T-helper 17 cell (primary cell): ENCODE measurements at regions not wholly inside any gene's neighbourhood (a gene's known extent, or its start where the extent isn't known, plus 50 kb on each side); places are given as distances from the start of the nearest gene placed in this dataset.
"Not testable (repeated sequence)": the region's sequence is repeated elsewhere in the genome, so short reads cannot be mapped to it uniquely, and the experiment has no call there.

Experiments used
- ATAC-seq: fragments of 150-1000 bp; cut with Tn5 transposase; 2 replicates; pipeline ENCODE4 v1.10.0; 2021; ENCODE audit warnings: mild to moderate bottlenecking, moderate library complexity
- DNase-seq, 3 donors: peaks; one replicate each; pipeline versions ENCODE4 v3.0.0 to v3.0.0-alpha.2; 2020 to 2021
- H3K9me3 ChIP-seq: one replicate; pipeline ENCODE4 v1.7.0; 2013; ENCODE audit warnings: low read length, mild to moderate bottlenecking; ENCODE audit not compliant: control insufficient read depth, poor library complexity, severe bottlenecking
- H3K27ac Mint-ChIP-seq: one replicate; pipeline ENCODE4 v1.8.0; 2022; ENCODE audit warnings: mild to moderate bottlenecking, moderate library complexity, mixed read lengths
- H3K27me3 Mint-ChIP-seq: one replicate; pipeline ENCODE4 v1.8.0; 2022; ENCODE audit warnings: mixed read lengths
- H3K36me3 Mint-ChIP-seq: one replicate; pipeline ENCODE4 v1.8.0; 2022; ENCODE audit warnings: low read depth, mixed read lengths
- H3K4me1 Mint-ChIP-seq: one replicate; pipeline ENCODE4 v1.8.0; 2022; ENCODE audit warnings: mild to moderate bottlenecking, mixed read lengths
- H3K4me3 Mint-ChIP-seq: one replicate; pipeline ENCODE4 v1.8.0; 2022; ENCODE audit warnings: mild to moderate bottlenecking, moderate library complexity, mixed read lengths

DNA sequence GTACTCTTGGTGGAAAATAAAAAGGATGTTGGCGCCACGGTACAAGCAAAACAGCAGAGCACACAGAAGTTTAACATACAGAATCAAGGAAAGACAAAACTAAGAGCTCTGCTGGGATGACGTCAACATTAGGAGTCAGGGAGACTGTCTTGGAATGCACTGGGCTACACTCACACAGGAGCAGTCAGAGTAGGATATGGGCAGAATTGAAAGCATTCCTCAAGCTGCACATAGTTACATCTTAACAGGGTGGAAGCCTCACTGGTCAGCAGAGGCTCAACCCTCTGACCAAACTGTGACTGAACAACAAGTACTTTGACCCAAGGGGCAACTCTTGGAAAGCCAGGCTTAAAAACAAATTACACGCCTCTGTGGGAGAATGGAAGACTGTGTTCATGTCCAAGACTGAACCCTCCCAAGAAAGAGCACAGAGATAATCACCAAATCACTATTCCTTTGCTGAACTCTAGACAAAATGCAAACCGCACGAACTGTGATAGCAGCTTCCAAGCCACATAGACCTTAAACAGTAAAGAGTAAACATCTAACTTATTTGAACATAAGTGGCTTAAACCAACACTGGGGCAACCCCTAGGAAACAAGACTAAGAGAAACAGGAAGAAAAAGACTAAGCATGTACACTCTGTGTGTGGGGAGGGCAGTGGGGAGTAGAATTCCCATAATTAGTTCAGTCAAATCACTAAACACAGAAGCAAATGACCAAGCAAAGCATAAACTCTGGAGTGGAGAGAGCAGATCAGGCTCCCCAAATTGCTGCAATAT lies 772.7 kb downstream of the PRELID2 start:
- no peaks in the 10 kb centered on the region for H3K27me3 Mint-ChIP-seq
- no peaks in the 10 kb centered on the region for H3K36me3 Mint-ChIP-seq

DNA sequence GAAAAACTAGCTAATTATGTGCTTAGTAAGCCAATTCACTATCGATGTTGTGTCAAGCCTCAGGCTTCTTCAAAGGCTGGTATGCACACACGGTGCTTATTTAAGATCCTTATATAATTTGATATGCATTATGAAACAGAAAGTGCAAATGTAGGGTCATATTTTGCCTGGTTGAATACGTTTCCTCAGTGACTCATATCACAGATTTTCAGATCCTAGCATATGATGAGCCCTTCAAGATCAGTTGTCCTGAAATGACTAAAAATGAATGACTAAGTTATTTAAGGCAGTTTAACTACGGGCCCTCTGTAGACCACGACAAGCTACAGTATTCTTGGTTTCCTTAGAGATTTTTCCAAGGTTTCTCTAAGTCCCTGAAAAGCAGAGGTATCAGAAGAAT lies 778.3 kb downstream of the PRELID2 start:
- no peaks in the 10 kb centered on the region for H3K36me3 Mint-ChIP-seq
- no peaks in the 10 kb centered on the region for H3K9me3 ChIP-seq
- DNase-seq (no peak), ATAC-seq (no peak)
- H3K4me3 Mint-ChIP-seq = no peak overlapping the region
- no peak overlapping the region for H3K27ac Mint-ChIP-seq
- no peaks in the 10 kb centered on the region for H3K4me1 Mint-ChIP-seq
- H3K27me3 Mint-ChIP-seq = no peaks in the 10 kb centered on the region

More for the DNA sequence above, 772.7 kb downstream of the PRELID2 start:
- Mint-ChIP-seq H3K4me1 (no peaks in the 10 kb centered on the region), H3K4me3 (no peak overlapping the region), H3K27ac (no peak overlapping the region)
- no peak for ATAC-seq
- H3K9me3 ChIP-seq = no peaks in the 10 kb centered on the region
- no peak for DNase-seq

DNA sequence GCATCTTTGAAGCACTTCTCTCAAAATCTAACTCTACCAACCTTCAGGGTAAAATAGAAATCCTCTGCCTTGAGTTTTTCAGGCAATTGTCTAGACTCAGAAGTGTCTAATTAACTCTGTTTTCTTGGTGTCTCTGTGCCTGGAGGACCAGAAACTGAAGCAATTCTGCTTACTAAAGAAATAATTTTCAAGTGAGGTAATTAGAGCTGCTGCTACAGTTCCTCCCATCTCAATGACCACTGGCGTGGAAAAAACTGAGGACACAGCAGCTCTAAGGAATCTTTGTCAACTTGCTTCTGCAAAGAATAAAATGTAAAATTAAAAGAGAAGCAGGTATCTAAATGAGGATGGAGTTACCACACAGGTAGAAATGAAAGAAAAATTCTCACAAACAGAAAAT lies 785.0 kb downstream of the PRELID2 start:
- Mint-ChIP-seq H3K36me3 (no peaks in the 10 kb centered on the region), H3K27ac (no peak overlapping the region), H3K27me3 (no peaks in the 10 kb centered on the region), H3K4me3 (no peak overlapping the region), H3K4me1 (no peaks in the 10 kb centered on the region)
- DNase-seq (no peak), ATAC-seq (no peak)
- no peaks in the 10 kb centered on the region for H3K9me3 ChIP-seq

GRCh38 chr5:145044970-145045369 lies 790.2 kb downstream of the PRELID2 start:
- ATAC-seq (no peak), DNase-seq (no peak)
- no peaks in the 10 kb centered on the region for H3K9me3 ChIP-seq
- Mint-ChIP-seq H3K27ac (no peak overlapping the region), H3K4me3 (no peak overlapping the region), H3K4me1 (no peaks in the 10 kb centered on the region), H3K27me3 (no peaks in the 10 kb centered on the region), H3K36me3 (no peaks in the 10 kb centered on the region)

- H3K36me3 Mint-ChIP-seq = no peaks in the 10 kb centered on the region
- H3K9me3 ChIP-seq = no peaks in the 10 kb centered on the region
- DNase-seq = no peak
- ATAC-seq = no peak
- no peak overlapping the region for H3K27ac Mint-ChIP-seq
- H3K4me1 Mint-ChIP-seq = no peaks in the 10 kb centered on the region
- no peak overlapping the region for H3K4me3 Mint-ChIP-seq
- H3K27me3 Mint-ChIP-seq = no peaks in the 10 kb centered on the region
Observed at GRCh38 chr5:145028626-145029025, 806.5 kb downstream of the PRELID2 start.

- H3K4me1 Mint-ChIP-seq = no peaks in the 10 kb centered on the region
- no peaks in the 10 kb centered on the region for H3K9me3 ChIP-seq
- H3K36me3 Mint-ChIP-seq = no peaks in the 10 kb centered on the region
- no peak overlapping the region for H3K27ac Mint-ChIP-seq
- DNase-seq (no peak), ATAC-seq (no peak)
- no peak overlapping the region for H3K4me3 Mint-ChIP-seq
- H3K27me3 Mint-ChIP-seq = no peaks in the 10 kb centered on the region
Observed at GRCh38 chr5:145027286-145027685, 807.9 kb downstream of the PRELID2 start.

DNA sequence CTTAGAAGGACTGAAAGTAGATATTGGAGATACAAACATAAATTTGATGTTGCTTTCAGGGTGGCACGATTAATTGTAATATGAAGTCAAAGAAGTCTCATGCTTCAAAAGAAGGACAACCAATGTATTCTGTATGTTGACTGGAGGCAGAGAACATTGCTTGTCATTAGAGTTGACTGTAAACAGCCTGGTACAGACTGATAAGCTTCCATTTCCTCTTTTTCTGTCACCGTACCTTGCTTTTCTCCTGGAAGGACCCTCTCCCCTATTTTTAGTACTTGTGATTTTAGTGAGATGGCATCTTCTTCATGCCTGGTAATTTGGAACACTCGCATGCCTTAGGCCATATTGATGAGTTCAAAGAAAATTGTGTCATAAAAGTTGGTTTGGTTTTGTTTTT lies 809.4 kb downstream of the PRELID2 start:
- no peaks in the 10 kb centered on the region for H3K27me3 Mint-ChIP-seq
- no peaks in the 10 kb centered on the region for H3K36me3 Mint-ChIP-seq
- DNase-seq (no peak), ATAC-seq (no peak)
- H3K4me1 Mint-ChIP-seq = no peaks in the 10 kb centered on the region
- no peak overlapping the region for H3K4me3 Mint-ChIP-seq
- H3K9me3 ChIP-seq = no peaks in the 10 kb centered on the region
- no peak overlapping the region for H3K27ac Mint-ChIP-seq

- no peak overlapping the region for H3K4me3 Mint-ChIP-seq
- no peaks in the 10 kb centered on the region for H3K27me3 Mint-ChIP-seq
- H3K4me1 Mint-ChIP-seq = no peaks in the 10 kb centered on the region
- no peak overlapping the region for H3K27ac Mint-ChIP-seq
- H3K9me3 ChIP-seq = no peaks in the 10 kb centered on the region
- no peaks in the 10 kb centered on the region for H3K36me3 Mint-ChIP-seq
- ATAC-seq = no peak
- no peak for DNase-seq
Observed at GRCh38 chr5:145015146-145015545, 820.0 kb downstream of the PRELID2 start.

GRCh38 chr5:145014109-145014508 lies 821.0 kb downstream of the PRELID2 start:
- Mint-ChIP-seq H3K27ac (no peak overlapping the region), H3K4me1 (no peaks in the 10 kb centered on the region), H3K27me3 (no peaks in the 10 kb centered on the region), H3K4me3 (no peak overlapping the region), H3K36me3 (no peaks in the 10 kb centered on the region)
- ATAC-seq (no peak), DNase-seq (no peak)
- no peaks in the 10 kb centered on the region for H3K9me3 ChIP-seq

DNA sequence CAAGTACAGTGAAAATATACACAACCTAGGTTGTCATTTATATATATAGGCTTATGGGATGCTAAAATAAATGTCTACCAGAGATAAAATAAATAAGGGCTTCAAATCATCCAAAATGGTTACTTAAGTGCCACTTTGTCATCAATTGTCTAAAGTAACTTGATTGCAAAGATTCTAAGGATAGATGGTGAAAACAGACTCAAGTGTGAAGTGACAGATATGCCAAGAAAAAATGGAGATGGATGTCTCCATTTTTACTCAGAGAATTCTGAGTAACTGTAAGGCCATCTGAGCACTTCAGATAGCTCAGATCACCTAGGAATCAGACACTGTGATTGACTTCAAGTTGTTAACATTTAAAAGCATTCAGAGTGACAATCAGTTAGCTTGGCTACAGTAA lies 824.3 kb downstream of the PRELID2 start:
- Mint-ChIP-seq H3K27ac (no peak overlapping the region), H3K4me1 (no peaks in the 10 kb centered on the region), H3K4me3 (no peak overlapping the region), H3K36me3 (no peaks in the 10 kb centered on the region), H3K27me3 (no peaks in the 10 kb centered on the region)
- H3K9me3 ChIP-seq = no peaks in the 10 kb centered on the region
- no peak for DNase-seq
- no peak for ATAC-seq

DNA sequence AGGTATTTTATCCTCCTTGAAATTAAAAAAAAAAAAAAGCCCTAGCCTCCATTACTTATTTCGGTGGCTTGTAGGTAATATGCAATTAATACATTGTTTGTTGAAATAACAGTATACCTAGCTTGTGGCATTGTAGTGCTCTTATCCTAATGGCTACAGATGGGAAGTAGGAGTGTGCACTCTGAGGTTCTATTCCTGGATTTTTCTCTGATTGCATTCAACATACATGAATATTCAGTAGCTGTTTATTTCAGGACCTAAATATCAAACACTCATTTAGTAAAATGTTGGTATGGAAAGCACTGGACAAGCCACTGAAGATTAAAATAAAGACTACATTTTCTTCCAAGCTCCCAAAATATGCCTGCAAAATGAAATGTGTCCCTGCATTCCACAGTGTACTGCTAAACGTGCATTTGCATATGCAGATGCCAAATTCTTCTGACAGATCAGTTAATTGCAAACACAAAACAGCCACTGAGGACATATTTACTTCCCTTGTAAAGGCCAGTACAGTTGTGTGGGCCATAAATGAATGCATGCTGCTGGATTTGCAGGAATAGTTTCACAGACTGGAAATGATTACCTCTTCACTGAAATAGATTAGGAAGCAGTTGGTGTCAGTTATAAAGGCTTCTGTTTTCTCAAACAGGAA lies 826.1 kb downstream of the PRELID2 start:
- no peak for ATAC-seq
- Mint-ChIP-seq H3K4me1 (no peaks in the 10 kb centered on the region), H3K36me3 (no peaks in the 10 kb centered on the region), H3K27me3 (no peaks in the 10 kb centered on the region), H3K4me3 (no peak overlapping the region), H3K27ac (no peak overlapping the region)
- H3K9me3 ChIP-seq = no peaks in the 10 kb centered on the region
- no peak for DNase-seq

- not testable (repeated sequence) for H3K27me3 Mint-ChIP-seq, H3K4me1 Mint-ChIP-seq, H3K4me3 Mint-ChIP-seq, H3K9me3 ChIP-seq, ATAC-seq, H3K36me3 Mint-ChIP-seq, DNase-seq, H3K27ac Mint-ChIP-seq
Observed at GRCh38 chr5:144994356-144994755, 823.7 kb downstream of the KCTD16 start.

DNA sequence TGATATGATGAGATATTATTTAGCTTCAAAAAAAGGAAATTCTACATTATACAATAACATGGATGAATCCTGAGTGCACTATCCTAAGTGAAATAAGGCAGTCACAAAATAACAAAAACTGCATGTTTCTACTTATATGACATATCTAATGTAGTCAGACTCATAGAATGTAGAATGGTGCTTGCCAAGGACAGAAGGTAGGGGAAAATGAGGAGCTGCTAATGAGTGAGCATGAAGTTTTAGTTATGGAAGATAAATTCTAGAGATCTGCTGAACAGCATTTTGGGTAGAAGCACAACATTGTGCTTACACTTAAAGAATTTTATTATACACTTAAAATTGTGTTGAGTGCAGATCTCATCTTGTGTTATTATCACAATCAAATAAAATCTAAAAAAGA lies 812.4 kb downstream of the KCTD16 start:
- DNase-seq (no peak), ATAC-seq (no peak)
- Mint-ChIP-seq H3K4me1 (no peaks in the 10 kb centered on the region), H3K27ac (no peak overlapping the region), H3K4me3 (no peak overlapping the region), H3K36me3 (no peaks in the 10 kb centered on the region), H3K27me3 (no peaks in the 10 kb centered on the region)
- H3K9me3 ChIP-seq = no peaks in the 10 kb centered on the region
